GM18498 (cell line): ENCODE measurements at regions not wholly inside any gene's neighbourhood (a gene's known extent, or its start where the extent isn't known, plus 50 kb on each side); places are given as distances from the start of the nearest gene placed in this dataset.
"Not testable (repeated sequence)": the region's sequence is repeated elsewhere in the genome, so short reads cannot be mapped to it uniquely, and the experiment has no call there.

Source experiments
- ATAC-seq: cut with Tn5 transposase; IDR thresholded peaks from one replicate; pipeline ENCODE4 v1.9.1; 2021; ENCODE audit warnings: mild to moderate bottlenecking, moderate library complexity; ENCODE audit not compliant: unreplicated experiment

DNA sequence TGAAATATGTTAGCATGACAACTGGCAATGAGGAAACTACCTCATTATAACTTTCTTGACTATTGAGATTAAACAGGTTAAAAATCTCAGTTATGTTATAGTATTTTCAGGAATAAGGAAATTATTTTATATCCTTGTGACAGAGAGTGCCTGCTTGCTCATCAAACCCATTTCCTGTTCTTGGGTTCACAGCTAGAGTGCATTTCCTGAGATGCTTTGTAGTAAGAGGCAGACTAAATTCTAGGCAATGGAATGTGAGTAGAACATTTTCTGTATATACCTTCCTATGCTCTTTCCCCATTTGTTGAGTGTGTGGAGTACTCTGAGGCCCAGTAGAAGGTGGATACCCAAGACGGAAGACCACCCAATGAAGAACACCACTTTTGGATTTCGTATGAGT lies 96.9 kb upstream of the CASK start:
- ATAC-seq: no peak

DNA sequence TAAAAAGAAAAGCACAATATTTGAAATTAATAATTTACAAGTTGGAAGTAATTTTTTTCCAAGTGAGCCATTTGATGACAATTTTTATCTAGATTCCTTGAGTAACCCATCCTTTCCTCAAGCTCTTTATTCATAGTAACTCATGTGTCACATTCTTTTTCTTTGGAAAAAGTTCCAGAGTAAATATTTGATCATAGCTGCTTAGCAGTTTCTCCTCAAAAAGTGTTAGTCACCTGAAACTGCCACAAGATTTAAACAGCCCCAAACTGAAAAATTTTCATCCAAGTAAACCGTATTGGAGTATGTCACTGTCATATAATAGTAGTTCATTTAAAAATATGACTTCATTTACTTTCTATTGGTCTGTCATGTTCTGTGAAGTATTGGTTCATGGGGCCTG lies 94.6 kb upstream of the CASK start:
- ATAC-seq: no peak

DNA sequence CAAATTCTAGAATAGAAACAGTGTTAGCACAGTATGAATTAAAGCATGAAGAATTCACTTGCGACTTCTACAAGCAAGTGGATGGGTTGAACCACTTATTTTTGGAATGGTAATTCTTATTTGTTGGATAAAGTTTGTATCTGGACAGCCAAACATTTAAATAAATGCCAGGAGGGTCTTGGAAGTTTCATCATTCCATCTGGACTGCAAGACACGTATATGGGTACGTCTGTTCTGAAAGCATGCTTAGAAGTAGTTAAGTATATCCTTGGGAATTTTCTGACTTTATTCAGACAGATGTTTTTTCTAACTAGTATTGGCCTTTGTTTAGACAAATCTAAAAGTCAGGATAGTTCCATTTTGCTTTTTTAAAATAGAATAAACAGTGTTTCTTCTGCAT lies 77.5 kb upstream of the CASK start:
- no peak for ATAC-seq

- no peak for ATAC-seq
Measured at GRCh38 chrX:41984628-41985027, 61.3 kb upstream of the CASK start.

DNA sequence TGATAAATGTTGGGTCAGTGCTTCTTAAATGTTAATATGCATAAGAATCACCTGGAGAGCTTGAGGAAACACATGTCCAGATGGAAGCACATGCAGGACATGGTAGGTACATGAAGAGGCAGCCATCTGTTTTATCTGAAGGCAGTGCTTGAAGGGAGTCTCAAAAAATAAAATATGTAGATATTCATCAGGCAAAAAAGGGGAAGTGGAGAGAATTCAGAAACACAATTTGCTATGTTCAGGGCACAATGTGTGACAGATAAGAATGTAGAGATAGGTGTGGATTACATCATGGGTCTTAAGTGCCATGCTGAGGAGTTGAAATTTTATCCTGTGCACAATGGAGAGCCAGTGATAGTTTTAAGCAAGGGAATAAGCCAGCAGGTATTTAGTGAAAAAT lies 59.6 kb upstream of the CASK start:
- no peak for ATAC-seq

GRCh38 chrX:41981481-41982013 lies 58.2 kb upstream of the CASK start:
- ATAC-seq: no peak

- ATAC-seq: not testable (repeated sequence)
Measured at GRCh38 chrX:41974677-41975076, 51.3 kb upstream of the CASK start.

GRCh38 chrX:41973208-41973607 lies 49.9 kb upstream of the CASK start:
- no peak for ATAC-seq
